Sciatic nerve (tissue), 2 donors: ENCODE measurements at regions not wholly inside any gene's neighbourhood (a gene's known extent, or its start where the extent isn't known, plus 50 kb on each side); places are given as distances from the start of the nearest gene placed in this dataset.
"Not testable (repeated sequence)": the region's sequence is repeated elsewhere in the genome, so short reads cannot be mapped to it uniquely, and the experiment has no call there.

ENCODE experiments used
- ATAC-seq: fragments of 200-7000 bp; cut with Tn5 transposase; one replicate; pipeline ENCODE4 v1.9.1; 2020; ENCODE audit warnings: mild to moderate bottlenecking, moderate library complexity
- DNase-seq: peaks from one replicate; pipeline ENCODE4 v3.0.0-alpha.2; 2020; ENCODE audit warnings: low spot score
- intact Hi-C: fragments of 100-400 bp; cut with DNase I; formaldehyde crosslinking; loops from one replicate; pipeline ENCODE4 v1.14.2; 2022
- donor health status: DM: no; HTN: no; CAD: no.
- donor health status: DM: no; HTN: no; CAD: no.

- intact Hi-C loops, result no loop called here
- no peak for DNase-seq
- no peak for ATAC-seq
Observed at GRCh38 chr11:90747057-90747456, 524.2 kb upstream of the CHORDC1 start.

GRCh38 chr11:90744169-90744568 lies 521.3 kb upstream of the CHORDC1 start:
- ATAC-seq, result no peak
- no peak for DNase-seq
- intact Hi-C loops, result no loop called here

- intact Hi-C loops, result no loop called here
- no peak for ATAC-seq
- no peak for DNase-seq
Observed at GRCh38 chr11:90738799-90739198, 516.0 kb upstream of the CHORDC1 start.

GRCh38 chr11:90737444-90738050 lies 514.7 kb upstream of the CHORDC1 start:
- intact Hi-C loops, result no loop called here
- no peak for DNase-seq
- ATAC-seq, result no peak

- ATAC-seq (no peak), DNase-seq (no peak)
- intact Hi-C loops, result no loop called here
Observed at GRCh38 chr11:90732486-90732885, 509.6 kb upstream of the CHORDC1 start.

GRCh38 chr11:90723475-90723874 lies 500.6 kb upstream of the CHORDC1 start:
- no peak for DNase-seq
- ATAC-seq, result no peak
- intact Hi-C loops, result no loop called here

- intact Hi-C loops, result no loop called here
- ATAC-seq (no peak), DNase-seq (no peak)
Observed at GRCh38 chr11:90722552-90723190, 499.8 kb upstream of the CHORDC1 start.

- DNase-seq (no peak), ATAC-seq (no peak)
- intact Hi-C loops, result no loop called here
Observed at GRCh38 chr11:90717522-90717921, 494.7 kb upstream of the CHORDC1 start.

GRCh38 chr11:90705661-90706060 lies 482.8 kb upstream of the CHORDC1 start:
- intact Hi-C loops, result no loop called here
- DNase-seq (no peak), ATAC-seq (no peak)

- intact Hi-C loops, result no loop called here
- no peak for ATAC-seq
Observed at GRCh38 chr11:90704510-90704909, 481.7 kb upstream of the CHORDC1 start.

GRCh38 chr11:90701716-90702115 lies 478.9 kb upstream of the CHORDC1 start:
- no peak for ATAC-seq
- DNase-seq, result no peak
- intact Hi-C loops, result no loop called here

More at GRCh38 chr11:90704510-90704909, 481.7 kb upstream of the CHORDC1 start:
- DNase-seq, result no peak

- ATAC-seq (no peak), DNase-seq (no peak)
- intact Hi-C loops, result no loop called here
Observed at GRCh38 chr11:90700789-90701439, 478.1 kb upstream of the CHORDC1 start.

- intact Hi-C loops, result no loop called here
- DNase-seq (no peak), ATAC-seq (no peak)
Observed at GRCh38 chr11:90699791-90700400, 477.0 kb upstream of the CHORDC1 start.

GRCh38 chr11:90698238-90698637 lies 475.4 kb upstream of the CHORDC1 start:
- DNase-seq (no peak), ATAC-seq (no peak)
- intact Hi-C loops, result no loop called here

- DNase-seq, intact Hi-C loops, ATAC-seq: not testable (repeated sequence)
Observed at GRCh38 chr11:90675496-90675895, 452.6 kb upstream of the CHORDC1 start.

GRCh38 chr11:90669094-90669493 lies 446.2 kb upstream of the CHORDC1 start:
- DNase-seq, result no peak
- intact Hi-C loops, result no loop called here
- no peak for ATAC-seq

GRCh38 chr11:90668502-90668901 lies 445.7 kb upstream of the CHORDC1 start:
- no peak for ATAC-seq
- DNase-seq, result no peak
- intact Hi-C loops, result no loop called here

GRCh38 chr11:90661233-90661632 lies 438.4 kb upstream of the CHORDC1 start:
- DNase-seq (no peak), ATAC-seq (no peak)
- intact Hi-C loops, result no loop called here

GRCh38 chr11:90656171-90656570 lies 433.3 kb upstream of the CHORDC1 start:
- ATAC-seq (no peak), DNase-seq (no peak)
- intact Hi-C loops, result no loop called here

GRCh38 chr11:90650153-90650552 lies 427.3 kb upstream of the CHORDC1 start:
- no peak for ATAC-seq
- intact Hi-C loops, result no loop called here
- no peak for DNase-seq
